H9 (cell line): ENCODE measurements at regions not wholly inside any gene's neighbourhood (a gene's known extent, or its start where the extent isn't known, plus 50 kb on each side); places are given as distances from the start of the nearest gene placed in this dataset.

Experiments used
- DNase-seq: peaks from one replicate; pipeline ENCODE4 v3.0.0-alpha.2; 2017
- H2AFZ ChIP-seq: one replicate; pipeline ENCODE4 v1.6.1; 2013; ENCODE audit warnings: mild to moderate bottlenecking, low read length, control low read depth, moderate library complexity
- H2AK5ac ChIP-seq: 2 replicates; pipeline ENCODE4 v1.6.1; 2013; ENCODE audit warnings: low read length, control low read depth, mixed read lengths; ENCODE audit not compliant: insufficient read length
- H2BK120ac ChIP-seq: one replicate; pipeline ENCODE4 v1.6.1; 2013; ENCODE audit warnings: low read depth, mild to moderate bottlenecking, low read length, control low read depth, inconsistent platforms; ENCODE audit not compliant: poor library complexity, severe bottlenecking
- H2BK12ac ChIP-seq: 2 replicates; pipeline ENCODE4 v1.6.1; 2013; ENCODE audit warnings: low read length, control low read depth, mixed read lengths, low read depth; ENCODE audit not compliant: insufficient read length
- H2BK15ac ChIP-seq: 2 replicates; pipeline ENCODE4 v1.6.1; 2013; ENCODE audit warnings: low read depth, low read length, control low read depth
- H2BK20ac ChIP-seq: one replicate; pipeline ENCODE4 v1.6.1; 2013; ENCODE audit warnings: low read depth, mild to moderate bottlenecking, low read length, control low read depth, inconsistent platforms; ENCODE audit not compliant: poor library complexity, severe bottlenecking
- H2BK5ac ChIP-seq: 2 replicates; pipeline ENCODE4 v1.6.1; 2013; ENCODE audit warnings: low read length, control low read depth, mixed read lengths; ENCODE audit not compliant: insufficient read length
- H3K14ac ChIP-seq: 2 replicates; pipeline ENCODE4 v1.6.1; 2013; ENCODE audit warnings: low read length, control low read depth; ENCODE audit not compliant: insufficient read depth
- H3K18ac ChIP-seq: 2 replicates; pipeline ENCODE4 v1.6.1; 2013; ENCODE audit warnings: low read depth, mild to moderate bottlenecking, mixed read lengths, low read length, control low read depth; ENCODE audit not compliant: insufficient read length
- H3K23ac ChIP-seq: 2 replicates; pipeline ENCODE4 v1.6.1; 2013; ENCODE audit warnings: low read length, control low read depth, mixed read lengths, low read depth; ENCODE audit not compliant: insufficient read length
- H3K23me2 ChIP-seq: 2 replicates; pipeline ENCODE4 v1.6.1; 2013; ENCODE audit warnings: low read depth, mild to moderate bottlenecking, mixed read lengths, low read length, control low read depth; ENCODE audit not compliant: insufficient read length, poor library complexity, severe bottlenecking
- H3K27ac ChIP-seq: 2 replicates; pipeline ENCODE4 v1.5.1; 2013; ENCODE audit warnings: low read length, control low read depth, mixed read lengths, low read depth; ENCODE audit not compliant: insufficient read length
- H3K27me3 ChIP-seq: 2 replicates; pipeline ENCODE4 v1.6.1; 2013; ENCODE audit warnings: low read length, control low read depth, inconsistent platforms; ENCODE audit not compliant: insufficient read depth
- H3K4ac ChIP-seq: 2 replicates; pipeline ENCODE4 v1.6.1; 2013; ENCODE audit warnings: low read depth, mild to moderate bottlenecking, control low read depth, inconsistent platforms, low read length, moderate library complexity
- H3K4me1 ChIP-seq: 2 replicates; pipeline ENCODE4 v1.6.1; 2013; ENCODE audit warnings: low read length, control low read depth, inconsistent platforms; ENCODE audit not compliant: insufficient read depth
- H3K4me2 ChIP-seq: 2 replicates; pipeline ENCODE4 v1.6.1; 2013; ENCODE audit warnings: low read length, control low read depth, mixed read lengths; ENCODE audit not compliant: insufficient read length, insufficient read depth
- H3K56ac ChIP-seq: 2 replicates; pipeline ENCODE4 v1.6.1; 2013; ENCODE audit warnings: low read depth, mild to moderate bottlenecking, mixed read lengths, low read length, control low read depth; ENCODE audit not compliant: insufficient read length
- H3K79me1 ChIP-seq: 2 replicates; pipeline ENCODE4 v1.6.1; 2013; ENCODE audit warnings: low read depth, mild to moderate bottlenecking, moderate library complexity, low read length, control low read depth, inconsistent platforms; ENCODE audit not compliant: insufficient read depth, poor library complexity, severe bottlenecking
- H3K79me2 ChIP-seq: 2 replicates; pipeline ENCODE4 v1.6.1; 2013; ENCODE audit warnings: low read length, control low read depth, inconsistent platforms; ENCODE audit not compliant: insufficient read depth
- H3K9ac ChIP-seq: 2 replicates; pipeline ENCODE4 v1.6.1; 2013; ENCODE audit warnings: low read length, control low read depth, mixed read lengths; ENCODE audit not compliant: insufficient read length; ENCODE audit errors: extremely low read depth
- H3K9me3 ChIP-seq: one replicate; pipeline ENCODE4 v1.6.1; 2013; ENCODE audit warnings: low read depth, low read length, inconsistent platforms; ENCODE audit not compliant: control insufficient read depth
- H3T11ph ChIP-seq: one replicate; pipeline ENCODE4 v1.6.1; 2013; ENCODE audit warnings: mild to moderate bottlenecking, low read length, control low read depth, inconsistent platforms
- H4K20me1 ChIP-seq: one replicate; pipeline ENCODE4 v1.6.1; 2013; ENCODE audit not compliant: control insufficient read depth, insufficient read length, insufficient read depth
- H4K5ac ChIP-seq: 2 replicates; pipeline ENCODE4 v1.6.1; 2013; ENCODE audit warnings: low read depth, mild to moderate bottlenecking, mixed read lengths, low read length, control low read depth; ENCODE audit not compliant: insufficient read length
- H4K8ac ChIP-seq: replicated peaks from 2 replicates; pipeline ENCODE4 v1.6.1; 2013; ENCODE audit warnings: low read length, control low read depth, mixed read lengths, low read depth; ENCODE audit not compliant: insufficient read length
- H4K91ac ChIP-seq: 2 replicates; pipeline ENCODE4 v1.6.1; 2013; ENCODE audit warnings: low read depth, mild to moderate bottlenecking, moderate library complexity, mixed read lengths, low read length, control low read depth; ENCODE audit not compliant: insufficient read length
- H3K27ac Mint-ChIP-seq, 3 experiments: 2 replicates in 2 of 3; 3 replicates in 1 of 3; pipeline ENCODE4 v1.8.0; 2020 to 2021; ENCODE audit warnings: mixed read lengths in 3 of 3, mild to moderate bottlenecking in 1 of 3, moderate library complexity in 1 of 3
- H3K27me3 Mint-ChIP-seq: 2 replicates; pipeline ENCODE4 v1.8.0; 2021; ENCODE audit warnings: low read depth, mild to moderate bottlenecking, moderate library complexity, mixed read lengths
- H3K36me3 Mint-ChIP-seq, 3 experiments: 2 replicates in 2 of 3; 3 replicates in 1 of 3; pipeline ENCODE4 v1.8.0; 2020 to 2021; ENCODE audit warnings: low read depth in 3 of 3, mixed read lengths in 3 of 3; ENCODE audit not compliant: insufficient read depth in 1 of 3
- H3K4me1 Mint-ChIP-seq, 2 experiments: 2 replicates each; pipeline ENCODE4 v1.8.0; 2020; ENCODE audit warnings: mixed read lengths in 2 of 2
- H3K4me3 Mint-ChIP-seq, 2 experiments: 2 replicates in 1 of 2; 3 replicates in 1 of 2; pipeline ENCODE4 v1.8.0; 2020 to 2021; ENCODE audit warnings: mild to moderate bottlenecking in 2 of 2, mixed read lengths in 2 of 2, moderate library complexity in 1 of 2
- H3K9me3 Mint-ChIP-seq, 2 experiments: 2 replicates in 1 of 2; 3 replicates in 1 of 2; pipeline ENCODE4 v1.8.0; 2020; ENCODE audit warnings: mild to moderate bottlenecking in 2 of 2, mixed read lengths in 2 of 2, moderate library complexity in 1 of 2
- TF ChIP-seq, protein P1 (sequence below): fragments of 200-600 bp; sonication (generic); conservative IDR thresholded peaks from 3 replicates; pipeline ENCODE4 v1.8.0; 2021; ENCODE audit warnings: antibody characterized with exemption, mild to moderate bottlenecking

DNA sequence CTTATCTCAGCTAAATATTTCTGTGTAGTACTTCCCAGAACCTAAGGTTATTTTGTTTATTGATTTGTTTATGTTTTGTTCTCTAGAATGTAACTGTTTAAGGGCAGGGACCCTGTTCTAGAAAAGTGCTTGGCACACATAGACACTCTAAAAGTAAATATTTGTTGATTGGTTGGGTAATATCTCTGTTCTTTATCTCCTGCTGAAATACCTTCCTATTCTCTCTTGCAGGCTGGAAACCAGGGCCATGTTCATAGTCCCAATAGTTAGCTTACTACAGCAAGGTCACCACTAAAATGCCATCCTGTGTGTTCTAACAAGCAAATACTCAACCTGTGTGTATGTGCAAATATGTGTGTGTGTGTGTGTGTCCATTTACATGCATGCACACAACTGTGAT is 375.6 kb upstream of the MEIS1 start:
- Mint-ChIP-seq H3K9me3 (no peaks in the 10 kb centered on the region), H3K27me3 (no peaks in the 10 kb centered on the region), H3K27ac (no peak overlapping the region), H3K36me3 (no peaks in the 10 kb centered on the region), H3K4me3 (no peak overlapping the region), H3K4me1 (peaks cover 1 to 2% of the 10 kb centered on the region in 2 experiments)
- no peak overlapping the region for H2BK20ac ChIP-seq
- H2BK12ac ChIP-seq: no peak overlapping the region
- no peak overlapping the region for H3K4ac ChIP-seq
- H3K79me2 ChIP-seq: no peaks in the 10 kb centered on the region
- H4K91ac ChIP-seq: no peak overlapping the region
- H3K56ac ChIP-seq: no peak overlapping the region
- H2BK5ac ChIP-seq: no peak overlapping the region
- no peak overlapping the region for H3T11ph ChIP-seq
- no peaks in the 10 kb centered on the region for H3K4me1 ChIP-seq
- no peak overlapping the region for H3K23ac ChIP-seq
- H3K27me3 ChIP-seq: no peaks in the 10 kb centered on the region
- H3K9ac ChIP-seq: no peak overlapping the region
- H3K79me1 ChIP-seq: no peaks in the 10 kb centered on the region
- H3K4me2 ChIP-seq: no peak overlapping the region
- H3K14ac ChIP-seq: no peak overlapping the region
- H3K27ac ChIP-seq: no peak overlapping the region
- H4K20me1 ChIP-seq: no peaks in the 10 kb centered on the region
- H3K9me3 ChIP-seq: no peaks in the 10 kb centered on the region
- no peak overlapping the region for H4K8ac ChIP-seq
- H2BK120ac ChIP-seq: no peak overlapping the region
- H2AK5ac ChIP-seq: no peak overlapping the region
- no peak overlapping the region for H2AFZ ChIP-seq
- no peak overlapping the region for H2BK15ac ChIP-seq
- TF ChIP-seq, protein P1, sequence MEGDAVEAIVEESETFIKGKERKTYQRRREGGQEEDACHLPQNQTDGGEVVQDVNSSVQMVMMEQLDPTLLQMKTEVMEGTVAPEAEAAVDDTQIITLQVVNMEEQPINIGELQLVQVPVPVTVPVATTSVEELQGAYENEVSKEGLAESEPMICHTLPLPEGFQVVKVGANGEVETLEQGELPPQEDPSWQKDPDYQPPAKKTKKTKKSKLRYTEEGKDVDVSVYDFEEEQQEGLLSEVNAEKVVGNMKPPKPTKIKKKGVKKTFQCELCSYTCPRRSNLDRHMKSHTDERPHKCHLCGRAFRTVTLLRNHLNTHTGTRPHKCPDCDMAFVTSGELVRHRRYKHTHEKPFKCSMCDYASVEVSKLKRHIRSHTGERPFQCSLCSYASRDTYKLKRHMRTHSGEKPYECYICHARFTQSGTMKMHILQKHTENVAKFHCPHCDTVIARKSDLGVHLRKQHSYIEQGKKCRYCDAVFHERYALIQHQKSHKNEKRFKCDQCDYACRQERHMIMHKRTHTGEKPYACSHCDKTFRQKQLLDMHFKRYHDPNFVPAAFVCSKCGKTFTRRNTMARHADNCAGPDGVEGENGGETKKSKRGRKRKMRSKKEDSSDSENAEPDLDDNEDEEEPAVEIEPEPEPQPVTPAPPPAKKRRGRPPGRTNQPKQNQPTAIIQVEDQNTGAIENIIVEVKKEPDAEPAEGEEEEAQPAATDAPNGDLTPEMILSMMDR: no peak
- H4K5ac ChIP-seq: no peak overlapping the region
- no peak overlapping the region for H3K18ac ChIP-seq
- H3K23me2 ChIP-seq: no peaks in the 10 kb centered on the region
- no peak for DNase-seq
